GM13976 (cell line): ENCODE measurements at regions not wholly inside any gene's neighbourhood (a gene's known extent, or its start where the extent isn't known, plus 50 kb on each side); places are given as distances from the start of the nearest gene placed in this dataset.
"Not testable (repeated sequence)": the region's sequence is repeated elsewhere in the genome, so short reads cannot be mapped to it uniquely, and the experiment has no call there.

ENCODE experiments used
- DNase-seq: peaks from one replicate; pipeline ENCODE4 v3.0.0; 2012; ENCODE audit warnings: low spot score
- CTCF ChIP-seq: IDR thresholded peaks from 2 replicates; pipeline ENCODE4 v1.5.1; 2012; ENCODE audit warnings: borderline replicate concordance, mild to moderate bottlenecking; ENCODE audit not compliant: insufficient read depth; ENCODE audit errors: extremely low read depth, missing control alignments, control extremely low read depth
- in situ Hi-C: fragments of 300-500 bp; cut with MboI; formaldehyde crosslinking; loops from one replicate; pipeline ENCODE4 v1.12.0; 2022; ENCODE audit warnings: low sequenced_read_pairs, mixed read lengths, inconsistent platforms; ENCODE audit not compliant: unreplicated experiment

DNA sequence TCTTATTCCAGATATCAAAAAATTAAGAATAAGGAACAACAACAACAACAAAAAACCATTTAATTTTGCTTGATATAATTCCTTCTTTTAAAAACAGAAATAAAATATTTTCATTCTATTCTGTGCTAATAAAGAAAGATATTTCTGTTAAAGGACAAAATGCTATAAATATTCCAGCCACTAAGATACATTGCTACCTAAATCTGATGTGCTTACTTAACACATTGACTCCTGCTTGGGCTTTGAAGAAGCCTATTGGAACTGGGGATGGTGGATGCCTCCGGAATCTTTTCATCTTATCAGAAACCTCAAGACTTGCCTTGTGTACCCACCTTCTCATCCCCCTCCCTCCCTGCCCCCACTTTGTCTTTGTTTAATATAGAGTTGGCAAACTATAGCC lies 320.2 kb downstream of the MEX3B start:
- TF ChIP-seq CTCF = no peak
- in situ Hi-C loops = no loop called here
- no peak for DNase-seq

GRCh38 chr15:81724536-81724935 lies 321.3 kb downstream of the MEX3B start:
- no peak for TF ChIP-seq CTCF
- DNase-seq = no peak
- in situ Hi-C loops = no loop called here

GRCh38 chr15:81723701-81724100 lies 322.1 kb downstream of the MEX3B start:
- no peak for DNase-seq
- no peak for TF ChIP-seq CTCF
- in situ Hi-C loops = no loop called here

DNA sequence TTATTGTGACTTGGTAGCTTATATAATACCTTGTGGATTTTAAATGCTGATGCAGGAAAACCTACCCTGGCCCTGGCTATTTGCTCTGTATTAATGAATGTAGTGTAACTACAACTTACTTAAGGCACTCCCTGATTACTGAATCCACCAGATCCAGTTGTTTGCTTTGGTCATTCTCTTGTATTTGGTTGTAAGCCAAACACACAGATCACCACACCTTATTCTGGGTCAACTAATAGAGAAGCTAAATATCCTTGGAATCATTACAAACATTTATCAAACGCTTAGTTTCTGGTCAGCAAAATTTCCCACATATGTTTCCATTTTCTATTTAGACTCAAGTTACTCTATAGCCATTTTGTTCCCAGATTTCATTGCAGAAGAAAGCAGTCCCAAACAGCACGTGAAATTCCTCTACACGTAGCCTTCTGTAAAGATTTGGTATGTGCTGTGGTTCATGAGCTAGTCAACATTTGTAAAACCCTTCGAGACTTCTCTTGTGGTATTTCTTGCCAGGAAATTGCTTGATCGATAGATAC lies 322.6 kb downstream of the MEX3B start:
- no peak for DNase-seq
- no peak for TF ChIP-seq CTCF
- in situ Hi-C loops = no loop called here

GRCh38 chr15:81716468-81716867 lies 329.4 kb downstream of the MEX3B start:
- in situ Hi-C loops, DNase-seq: not testable (repeated sequence)

DNA sequence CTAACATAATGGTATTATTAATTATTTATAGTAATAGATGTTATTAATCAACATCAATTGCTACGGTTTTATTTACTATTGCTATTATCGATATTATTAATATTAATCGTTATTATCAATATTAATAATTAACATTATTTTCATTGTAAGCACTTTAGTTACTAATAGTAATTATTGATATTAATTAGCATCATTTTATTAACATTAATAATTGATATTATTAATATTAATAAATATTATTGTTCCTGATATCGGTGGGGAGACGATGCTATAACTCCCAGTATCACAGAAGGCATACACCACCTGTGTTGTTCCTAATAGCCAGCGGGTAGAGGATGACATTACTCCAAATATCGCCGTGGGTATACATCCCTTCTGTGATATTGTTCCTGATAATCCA lies 335.5 kb downstream of the MEX3B start:
- no peak for DNase-seq
- in situ Hi-C loops = no loop called here
- no peak for TF ChIP-seq CTCF

DNA sequence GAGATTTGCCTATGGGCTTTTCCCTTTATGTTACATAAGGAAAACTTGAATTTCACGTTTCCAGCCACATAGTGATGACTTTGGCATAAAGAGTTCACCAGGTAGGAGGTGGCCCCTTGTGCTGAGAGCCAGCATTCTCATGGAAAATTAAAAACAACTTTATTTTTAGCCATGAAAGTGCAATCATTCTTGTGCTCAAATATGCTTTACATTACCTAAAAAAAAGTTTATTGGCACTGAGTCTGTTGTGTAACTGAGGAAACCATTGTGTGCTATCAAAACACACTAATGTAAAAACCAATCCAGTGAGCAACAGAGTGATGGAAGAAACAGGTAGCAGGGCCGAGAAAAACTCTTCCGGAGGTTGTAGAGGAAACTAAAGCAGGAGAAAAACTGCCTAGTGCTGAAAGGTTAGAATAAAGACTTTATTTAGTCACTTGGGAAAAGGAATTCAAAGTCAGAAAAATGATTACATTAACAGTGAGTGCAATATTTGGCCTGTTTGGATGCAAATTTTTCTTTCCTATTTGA lies 332.9 kb upstream of the TMC3 start:
- in situ Hi-C loops, DNase-seq: not testable (repeated sequence)

DNA sequence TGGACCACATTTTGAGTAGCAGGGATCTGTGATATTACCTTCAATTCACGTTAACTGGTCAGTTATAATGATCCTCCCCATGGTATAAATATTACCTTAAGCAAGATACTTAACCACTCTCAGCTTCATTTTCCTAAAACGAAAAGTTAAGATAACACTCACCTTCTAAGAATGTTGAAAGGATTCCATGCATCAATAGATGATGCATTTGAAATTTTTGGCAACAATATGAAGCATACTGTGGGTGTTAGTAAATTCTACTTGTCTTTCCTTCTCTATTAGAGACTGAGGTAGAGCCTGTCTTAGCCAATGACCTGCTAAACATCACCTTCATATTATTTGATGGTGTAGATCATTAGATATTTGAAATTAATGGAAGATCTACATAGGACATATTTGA lies 331.7 kb upstream of the TMC3 start:
- in situ Hi-C loops, DNase-seq: not testable (repeated sequence)
